MM.1S (cell line): ENCODE measurements at regions not wholly inside any gene's neighbourhood (a gene's known extent, or its start where the extent isn't known, plus 50 kb on each side); places are given as distances from the start of the nearest gene placed in this dataset.

Experiments used
- DNase-seq: peaks from one replicate; pipeline ENCODE4 v3.0.0-alpha.2; 2015
- H2AFZ ChIP-seq: fragments of 300-600 bp; sonication (generic); 2 replicates; pipeline ENCODE4 v1.6.0; 2016; ENCODE audit warnings: antibody characterized with exemption, low read length
- H3F3A ChIP-seq: fragments of 300-600 bp; sonication (generic); 2 replicates; pipeline ENCODE4 v1.6.1; 2016; ENCODE audit warnings: mild to moderate bottlenecking, antibody characterized with exemption, low read length, moderate library complexity, mixed read lengths; ENCODE audit not compliant: insufficient read depth
- H3K27ac ChIP-seq: fragments of 300-600 bp; sonication (generic); 2 replicates; pipeline ENCODE4 v1.5.1; 2016; ENCODE audit warnings: mild to moderate bottlenecking, low read length
- H3K27me3 ChIP-seq: fragments of 300-600 bp; sonication (generic); replicated peaks from 2 replicates; pipeline ENCODE4 v1.6.0; 2016; ENCODE audit warnings: low read length; ENCODE audit not compliant: insufficient read depth
- H3K36me3 ChIP-seq: fragments of 300-600 bp; sonication (generic); replicated peaks from 2 replicates; pipeline ENCODE4 v1.6.1; 2016; ENCODE audit warnings: mild to moderate bottlenecking, low read length, mixed read lengths; ENCODE audit not compliant: insufficient read depth
- H3K4me1 ChIP-seq: fragments of 300-600 bp; sonication (generic); 2 replicates; pipeline ENCODE4 v1.6.1; 2016; ENCODE audit warnings: low read length, mixed read lengths
- H3K4me2 ChIP-seq: fragments of 300-600 bp; sonication (generic); 2 replicates; pipeline ENCODE4 v1.6.0; 2016; ENCODE audit warnings: low read depth, low read length
- H3K4me3 ChIP-seq: fragments of 300-600 bp; sonication (generic); 2 replicates; pipeline ENCODE4 v1.5.1; 2016; ENCODE audit warnings: low read length, mixed read lengths
- H3K79me2 ChIP-seq: fragments of 300-600 bp; sonication (generic); 2 replicates; pipeline ENCODE4 v1.6.1; 2016; ENCODE audit warnings: mixed run types, low read length, mixed read lengths
- H3K9ac ChIP-seq: fragments of 300-600 bp; sonication (generic); 2 replicates; pipeline ENCODE4 v1.6.1; 2016; ENCODE audit warnings: low read length, mixed read lengths
- H3K9me2 ChIP-seq: fragments of 300-600 bp; sonication (generic); replicated peaks from 2 replicates; pipeline ENCODE4 v1.6.1; 2016; ENCODE audit warnings: mild to moderate bottlenecking, low read length, mixed read lengths; ENCODE audit not compliant: insufficient read depth
- H3K9me3 ChIP-seq: fragments of 300-600 bp; sonication (generic); replicated peaks from 2 replicates; pipeline ENCODE4 v1.6.1; 2016; ENCODE audit warnings: mild to moderate bottlenecking, low read length, mixed read lengths; ENCODE audit not compliant: insufficient read depth
- H4K20me1 ChIP-seq: fragments of 300-600 bp; sonication (generic); 2 replicates; pipeline ENCODE4 v1.6.1; 2016; ENCODE audit warnings: mild to moderate bottlenecking, low read length, moderate library complexity, mixed read lengths; ENCODE audit not compliant: insufficient read depth
- EZH2 ChIP-seq: fragments of 300-600 bp; sonication (generic); optimal IDR thresholded peaks from 2 replicates; pipeline ENCODE3; 2017; ENCODE audit warnings: low read depth, mild to moderate bottlenecking, antibody characterized with exemption, low read length, mixed read lengths
- EZH2phosphoT487 ChIP-seq: fragments of 300-600 bp; sonication (generic); IDR thresholded peaks from 2 replicates; pipeline ENCODE4 v1.6.1; 2018; ENCODE audit warnings: antibody characterized with exemption, low read length
- TF ChIP-seq, protein P1 (sequence below): fragments of 300-600 bp; sonication (generic); IDR thresholded peaks from 2 replicates; pipeline ENCODE4 v1.5.1; 2016; ENCODE audit warnings: antibody characterized with exemption, low read length, mixed read lengths

DNA sequence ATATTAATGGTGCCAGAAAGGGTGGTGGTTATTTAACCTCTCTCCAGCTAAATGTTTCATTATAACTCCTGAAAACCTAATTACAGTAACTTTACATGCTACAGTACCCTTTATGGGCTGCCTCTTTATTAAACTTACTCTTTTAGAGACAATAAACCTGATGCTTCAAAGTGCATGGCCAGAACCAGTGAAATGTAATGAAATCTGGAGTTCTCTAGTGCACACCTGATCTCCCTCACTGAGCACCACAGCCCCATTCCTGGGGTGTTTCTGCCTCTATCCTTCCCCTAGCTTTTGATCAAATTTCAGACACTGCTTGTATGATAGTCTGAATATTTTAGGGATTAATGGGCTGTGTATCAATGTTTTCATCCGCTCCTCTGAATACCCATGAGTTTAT lies 306.5 kb upstream of the WWC1 start:
- no peaks in the 10 kb centered on the region for H3K4me1 ChIP-seq
- TF ChIP-seq EZH2 (no peak), EZH2phosphoT487 (no peak)
- TF ChIP-seq, protein P1, sequence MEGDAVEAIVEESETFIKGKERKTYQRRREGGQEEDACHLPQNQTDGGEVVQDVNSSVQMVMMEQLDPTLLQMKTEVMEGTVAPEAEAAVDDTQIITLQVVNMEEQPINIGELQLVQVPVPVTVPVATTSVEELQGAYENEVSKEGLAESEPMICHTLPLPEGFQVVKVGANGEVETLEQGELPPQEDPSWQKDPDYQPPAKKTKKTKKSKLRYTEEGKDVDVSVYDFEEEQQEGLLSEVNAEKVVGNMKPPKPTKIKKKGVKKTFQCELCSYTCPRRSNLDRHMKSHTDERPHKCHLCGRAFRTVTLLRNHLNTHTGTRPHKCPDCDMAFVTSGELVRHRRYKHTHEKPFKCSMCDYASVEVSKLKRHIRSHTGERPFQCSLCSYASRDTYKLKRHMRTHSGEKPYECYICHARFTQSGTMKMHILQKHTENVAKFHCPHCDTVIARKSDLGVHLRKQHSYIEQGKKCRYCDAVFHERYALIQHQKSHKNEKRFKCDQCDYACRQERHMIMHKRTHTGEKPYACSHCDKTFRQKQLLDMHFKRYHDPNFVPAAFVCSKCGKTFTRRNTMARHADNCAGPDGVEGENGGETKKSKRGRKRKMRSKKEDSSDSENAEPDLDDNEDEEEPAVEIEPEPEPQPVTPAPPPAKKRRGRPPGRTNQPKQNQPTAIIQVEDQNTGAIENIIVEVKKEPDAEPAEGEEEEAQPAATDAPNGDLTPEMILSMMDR: no peak
- DNase-seq: no peak
- H3K9me2 ChIP-seq: no peaks in the 10 kb centered on the region
- H3K36me3 ChIP-seq: no peaks in the 10 kb centered on the region
- no peak overlapping the region for H3K4me3 ChIP-seq
- no peaks in the 10 kb centered on the region for H3K9me3 ChIP-seq
- no peaks in the 10 kb centered on the region for H3K79me2 ChIP-seq
- H3F3A ChIP-seq: no peaks in the 10 kb centered on the region
- H3K27ac ChIP-seq: no peak overlapping the region
- no peaks in the 10 kb centered on the region for H3K27me3 ChIP-seq
- H4K20me1 ChIP-seq: no peaks in the 10 kb centered on the region
- H2AFZ ChIP-seq: no peak overlapping the region
- no peak overlapping the region for H3K4me2 ChIP-seq
- H3K9ac ChIP-seq: no peak overlapping the region

DNA sequence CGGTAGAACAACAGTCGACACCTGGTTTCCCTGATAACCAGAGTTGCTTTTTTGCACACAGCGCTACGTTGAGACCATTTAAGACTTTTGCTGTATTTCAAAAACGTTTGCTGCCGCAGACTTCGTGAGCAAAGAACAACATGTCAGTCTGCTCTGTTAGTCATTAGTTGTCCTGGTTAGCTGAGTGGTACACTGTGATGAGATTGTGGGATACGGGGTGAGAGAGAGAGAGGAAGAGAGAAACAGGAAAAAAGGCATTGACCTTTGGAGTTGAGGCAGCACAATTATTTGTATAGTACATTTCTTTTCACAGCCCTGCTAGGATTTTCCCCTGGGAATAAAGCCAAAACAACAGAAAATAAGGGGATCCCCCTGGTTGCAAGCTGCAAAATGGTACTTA lies 306.1 kb upstream of the WWC1 start:
- no peaks in the 10 kb centered on the region for H4K20me1 ChIP-seq
- no peaks in the 10 kb centered on the region for H3K9me2 ChIP-seq
- H3K4me3 ChIP-seq: no peak overlapping the region
- no peaks in the 10 kb centered on the region for H3K4me1 ChIP-seq
- TF ChIP-seq EZH2: no peak
- DNase-seq: no peak
- no peak overlapping the region for H3K9ac ChIP-seq
- no peaks in the 10 kb centered on the region for H3K27me3 ChIP-seq
- no peak overlapping the region for H3K4me2 ChIP-seq
- H3F3A ChIP-seq: no peaks in the 10 kb centered on the region
- no peaks in the 10 kb centered on the region for H3K9me3 ChIP-seq
- no peaks in the 10 kb centered on the region for H3K79me2 ChIP-seq
- no peak overlapping the region for H3K27ac ChIP-seq
- no peaks in the 10 kb centered on the region for H3K36me3 ChIP-seq
- H2AFZ ChIP-seq: no peak overlapping the region

DNA sequence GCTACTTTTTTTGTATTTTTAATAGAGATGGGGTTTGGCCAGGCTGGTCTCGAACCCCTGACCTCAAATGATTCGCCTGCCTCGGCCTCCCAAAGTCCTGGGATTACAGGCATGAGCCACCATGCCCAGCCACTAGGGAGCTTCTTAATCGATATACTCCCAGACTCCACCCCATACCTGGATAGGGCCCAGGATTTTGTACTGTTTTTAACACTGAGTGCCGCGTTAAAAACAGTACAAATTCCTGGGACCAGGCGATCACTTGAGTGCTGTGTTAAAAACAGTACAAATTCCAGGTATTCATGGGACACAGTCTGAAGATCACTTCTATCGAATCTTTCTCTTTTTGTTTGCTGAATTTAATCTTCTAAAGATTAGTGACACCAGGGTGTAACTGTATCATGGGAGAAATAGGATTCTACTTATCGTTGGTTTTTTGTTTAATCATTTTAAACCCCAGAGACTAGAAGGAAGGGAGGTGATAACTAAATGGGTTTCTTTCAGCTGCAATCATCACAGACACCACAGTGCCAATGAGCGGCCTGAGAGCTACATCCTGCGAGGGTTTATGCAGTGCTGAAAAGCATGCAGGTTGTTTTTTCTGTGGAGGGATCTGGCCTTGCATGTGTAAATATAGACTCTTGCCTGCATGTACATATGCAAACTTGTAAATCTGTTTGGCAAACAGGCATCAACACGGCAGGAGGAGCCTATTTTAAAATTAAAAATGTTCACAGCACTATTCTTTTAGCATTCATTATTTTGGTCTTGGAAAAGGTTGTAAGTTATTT lies 303.8 kb upstream of the WWC1 start:
- no peaks in the 10 kb centered on the region for H3F3A ChIP-seq
- H2AFZ ChIP-seq: no peak overlapping the region
- TF ChIP-seq EZH2phosphoT487: no peak
- TF ChIP-seq EZH2: no peak
- TF ChIP-seq, protein P1: no peak
- H3K27me3 ChIP-seq: no peaks in the 10 kb centered on the region
- no peak overlapping the region for H3K27ac ChIP-seq
- H3K36me3 ChIP-seq: no peaks in the 10 kb centered on the region
- no peak overlapping the region for H3K4me3 ChIP-seq
- DNase-seq: no peak
- no peak overlapping the region for H3K9ac ChIP-seq
- no peak overlapping the region for H3K4me2 ChIP-seq
- H3K9me3 ChIP-seq: no peaks in the 10 kb centered on the region
- no peaks in the 10 kb centered on the region for H3K4me1 ChIP-seq
- no peaks in the 10 kb centered on the region for H3K9me2 ChIP-seq
- H4K20me1 ChIP-seq: no peaks in the 10 kb centered on the region
- no peaks in the 10 kb centered on the region for H3K79me2 ChIP-seq

DNA sequence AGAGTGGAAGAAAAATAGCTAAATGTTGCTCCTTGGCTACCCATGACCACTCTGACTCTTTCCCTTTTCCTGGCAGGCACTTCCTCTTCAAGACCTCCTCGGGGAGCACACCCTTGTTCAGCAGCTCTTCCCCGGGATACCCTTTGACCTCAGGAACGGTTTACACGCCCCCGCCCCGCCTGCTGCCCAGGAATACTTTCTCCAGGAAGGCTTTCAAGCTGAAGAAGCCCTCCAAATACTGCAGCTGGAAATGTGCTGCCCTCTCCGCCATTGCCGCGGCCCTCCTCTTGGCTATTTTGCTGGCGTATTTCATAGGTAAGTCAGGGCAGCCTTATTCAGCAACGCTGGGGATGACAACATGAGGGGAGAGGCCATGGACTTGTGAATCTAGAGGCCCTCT lies 298.6 kb upstream of the WWC1 start:
- no peaks in the 10 kb centered on the region for H3K79me2 ChIP-seq
- H3K9ac ChIP-seq: no peak overlapping the region
- no peak overlapping the region for H3K4me3 ChIP-seq
- no peak overlapping the region for H2AFZ ChIP-seq
- no peaks in the 10 kb centered on the region for H4K20me1 ChIP-seq
- H3K4me2 ChIP-seq: no peak overlapping the region
- no peaks in the 10 kb centered on the region for H3K4me1 ChIP-seq
- DNase-seq: no peak
- H3K9me3 ChIP-seq: no peaks in the 10 kb centered on the region
- TF ChIP-seq, protein P1: no peak
- no peak for TF ChIP-seq EZH2phosphoT487
- TF ChIP-seq EZH2: no peak
- H3K9me2 ChIP-seq: no peaks in the 10 kb centered on the region
- no peaks in the 10 kb centered on the region for H3K36me3 ChIP-seq
- no peaks in the 10 kb centered on the region for H3F3A ChIP-seq
- no peak overlapping the region for H3K27ac ChIP-seq
- no peaks in the 10 kb centered on the region for H3K27me3 ChIP-seq
